H9 (cell line): ENCODE measurements at regions not wholly inside any gene's neighbourhood (a gene's known extent, or its start where the extent isn't known, plus 50 kb on each side); places are given as distances from the start of the nearest gene placed in this dataset.

Experiments
- DNase-seq: peaks from one replicate; pipeline ENCODE4 v3.0.0-alpha.2; 2017
- H2AFZ ChIP-seq: one replicate; pipeline ENCODE4 v1.6.1; 2013; ENCODE audit warnings: mild to moderate bottlenecking, low read length, control low read depth, moderate library complexity
- H2AK5ac ChIP-seq: 2 replicates; pipeline ENCODE4 v1.6.1; 2013; ENCODE audit warnings: low read length, control low read depth, mixed read lengths; ENCODE audit not compliant: insufficient read length
- H2BK120ac ChIP-seq: one replicate; pipeline ENCODE4 v1.6.1; 2013; ENCODE audit warnings: low read depth, mild to moderate bottlenecking, low read length, control low read depth, inconsistent platforms; ENCODE audit not compliant: poor library complexity, severe bottlenecking
- H2BK12ac ChIP-seq: 2 replicates; pipeline ENCODE4 v1.6.1; 2013; ENCODE audit warnings: low read length, control low read depth, mixed read lengths, low read depth; ENCODE audit not compliant: insufficient read length
- H2BK15ac ChIP-seq: 2 replicates; pipeline ENCODE4 v1.6.1; 2013; ENCODE audit warnings: low read depth, low read length, control low read depth
- H2BK20ac ChIP-seq: one replicate; pipeline ENCODE4 v1.6.1; 2013; ENCODE audit warnings: low read depth, mild to moderate bottlenecking, low read length, control low read depth, inconsistent platforms; ENCODE audit not compliant: poor library complexity, severe bottlenecking
- H2BK5ac ChIP-seq: 2 replicates; pipeline ENCODE4 v1.6.1; 2013; ENCODE audit warnings: low read length, control low read depth, mixed read lengths; ENCODE audit not compliant: insufficient read length
- H3K14ac ChIP-seq: 2 replicates; pipeline ENCODE4 v1.6.1; 2013; ENCODE audit warnings: low read length, control low read depth; ENCODE audit not compliant: insufficient read depth
- H3K18ac ChIP-seq: 2 replicates; pipeline ENCODE4 v1.6.1; 2013; ENCODE audit warnings: low read depth, mild to moderate bottlenecking, mixed read lengths, low read length, control low read depth; ENCODE audit not compliant: insufficient read length
- H3K23ac ChIP-seq: 2 replicates; pipeline ENCODE4 v1.6.1; 2013; ENCODE audit warnings: low read length, control low read depth, mixed read lengths, low read depth; ENCODE audit not compliant: insufficient read length
- H3K23me2 ChIP-seq: 2 replicates; pipeline ENCODE4 v1.6.1; 2013; ENCODE audit warnings: low read depth, mild to moderate bottlenecking, mixed read lengths, low read length, control low read depth; ENCODE audit not compliant: insufficient read length, poor library complexity, severe bottlenecking
- H3K27ac ChIP-seq: 2 replicates; pipeline ENCODE4 v1.5.1; 2013; ENCODE audit warnings: low read length, control low read depth, mixed read lengths, low read depth; ENCODE audit not compliant: insufficient read length
- H3K27me3 ChIP-seq: 2 replicates; pipeline ENCODE4 v1.6.1; 2013; ENCODE audit warnings: low read length, control low read depth, inconsistent platforms; ENCODE audit not compliant: insufficient read depth
- H3K4ac ChIP-seq: 2 replicates; pipeline ENCODE4 v1.6.1; 2013; ENCODE audit warnings: low read depth, mild to moderate bottlenecking, control low read depth, inconsistent platforms, low read length, moderate library complexity
- H3K4me1 ChIP-seq: 2 replicates; pipeline ENCODE4 v1.6.1; 2013; ENCODE audit warnings: low read length, control low read depth, inconsistent platforms; ENCODE audit not compliant: insufficient read depth
- H3K4me2 ChIP-seq: 2 replicates; pipeline ENCODE4 v1.6.1; 2013; ENCODE audit warnings: low read length, control low read depth, mixed read lengths; ENCODE audit not compliant: insufficient read length, insufficient read depth
- H3K56ac ChIP-seq: 2 replicates; pipeline ENCODE4 v1.6.1; 2013; ENCODE audit warnings: low read depth, mild to moderate bottlenecking, mixed read lengths, low read length, control low read depth; ENCODE audit not compliant: insufficient read length
- H3K79me1 ChIP-seq: 2 replicates; pipeline ENCODE4 v1.6.1; 2013; ENCODE audit warnings: low read depth, mild to moderate bottlenecking, moderate library complexity, low read length, control low read depth, inconsistent platforms; ENCODE audit not compliant: insufficient read depth, poor library complexity, severe bottlenecking
- H3K79me2 ChIP-seq: 2 replicates; pipeline ENCODE4 v1.6.1; 2013; ENCODE audit warnings: low read length, control low read depth, inconsistent platforms; ENCODE audit not compliant: insufficient read depth
- H3K9ac ChIP-seq: 2 replicates; pipeline ENCODE4 v1.6.1; 2013; ENCODE audit warnings: low read length, control low read depth, mixed read lengths; ENCODE audit not compliant: insufficient read length; ENCODE audit errors: extremely low read depth
- H3K9me3 ChIP-seq: one replicate; pipeline ENCODE4 v1.6.1; 2013; ENCODE audit warnings: low read depth, low read length, inconsistent platforms; ENCODE audit not compliant: control insufficient read depth
- H3T11ph ChIP-seq: one replicate; pipeline ENCODE4 v1.6.1; 2013; ENCODE audit warnings: mild to moderate bottlenecking, low read length, control low read depth, inconsistent platforms
- H4K20me1 ChIP-seq: one replicate; pipeline ENCODE4 v1.6.1; 2013; ENCODE audit not compliant: control insufficient read depth, insufficient read length, insufficient read depth
- H4K5ac ChIP-seq: 2 replicates; pipeline ENCODE4 v1.6.1; 2013; ENCODE audit warnings: low read depth, mild to moderate bottlenecking, mixed read lengths, low read length, control low read depth; ENCODE audit not compliant: insufficient read length
- H4K8ac ChIP-seq: replicated peaks from 2 replicates; pipeline ENCODE4 v1.6.1; 2013; ENCODE audit warnings: low read length, control low read depth, mixed read lengths, low read depth; ENCODE audit not compliant: insufficient read length
- H4K91ac ChIP-seq: 2 replicates; pipeline ENCODE4 v1.6.1; 2013; ENCODE audit warnings: low read depth, mild to moderate bottlenecking, moderate library complexity, mixed read lengths, low read length, control low read depth; ENCODE audit not compliant: insufficient read length
- H3K27ac Mint-ChIP-seq, 3 experiments: 2 replicates in 2 of 3; 3 replicates in 1 of 3; pipeline ENCODE4 v1.8.0; 2020 to 2021; ENCODE audit warnings: mixed read lengths in 3 of 3, mild to moderate bottlenecking in 1 of 3, moderate library complexity in 1 of 3
- H3K27me3 Mint-ChIP-seq: 2 replicates; pipeline ENCODE4 v1.8.0; 2021; ENCODE audit warnings: low read depth, mild to moderate bottlenecking, moderate library complexity, mixed read lengths
- H3K36me3 Mint-ChIP-seq, 3 experiments: 2 replicates in 2 of 3; 3 replicates in 1 of 3; pipeline ENCODE4 v1.8.0; 2020 to 2021; ENCODE audit warnings: low read depth in 3 of 3, mixed read lengths in 3 of 3; ENCODE audit not compliant: insufficient read depth in 1 of 3
- H3K4me1 Mint-ChIP-seq, 2 experiments: 2 replicates each; pipeline ENCODE4 v1.8.0; 2020; ENCODE audit warnings: mixed read lengths in 2 of 2
- H3K4me3 Mint-ChIP-seq, 2 experiments: 2 replicates in 1 of 2; 3 replicates in 1 of 2; pipeline ENCODE4 v1.8.0; 2020 to 2021; ENCODE audit warnings: mild to moderate bottlenecking in 2 of 2, mixed read lengths in 2 of 2, moderate library complexity in 1 of 2
- H3K9me3 Mint-ChIP-seq, 2 experiments: 2 replicates in 1 of 2; 3 replicates in 1 of 2; pipeline ENCODE4 v1.8.0; 2020; ENCODE audit warnings: mild to moderate bottlenecking in 2 of 2, mixed read lengths in 2 of 2, moderate library complexity in 1 of 2
- CTCF ChIP-seq: fragments of 200-600 bp; sonication (generic); conservative IDR thresholded peaks from 3 replicates; pipeline ENCODE4 v1.8.0; 2021; ENCODE audit warnings: antibody characterized with exemption, mild to moderate bottlenecking
- WGBS: extraction: QIAGEN DNeasy Blood & Tissue Kit; methylation state at CpG from one replicate; pipeline ENCODE4 v1.1.7; 2013; ENCODE audit warnings: missing lambda C conversion rate, low lambda C conversion rate, mixed read lengths; ENCODE audit not compliant: insufficient read length; ENCODE audit errors: extremely low coverage; 5-methylcytosine and 5-hydroxymethylcytosine counted together

GRCh38 chr20:24851346-24852019, 97.6 kb upstream of the CST7 start:
- Histone ChIP-seq H3K9ac (no peak overlapping the region), H3K27ac (no peak overlapping the region), H3K4me2 (no peak overlapping the region), H4K5ac (no peak overlapping the region), H3K27me3 (no peaks in the 10 kb centered on the region), H3K79me1 (no peaks in the 10 kb centered on the region), H3K56ac (no peak overlapping the region), H3T11ph (no peak overlapping the region), H3K14ac (no peak overlapping the region), H2BK120ac (no peak overlapping the region), H2AFZ (no peak overlapping the region), H3K23ac (no peak overlapping the region), H2BK20ac (no peak overlapping the region), H3K9me3 (peaks cover 13% of the 10 kb centered on the region), H2BK5ac (no peak overlapping the region), H2BK12ac (no peak overlapping the region), H4K8ac (no peak overlapping the region), H2BK15ac (no peak overlapping the region), H3K23me2 (no peaks in the 10 kb centered on the region), H3K18ac (no peak overlapping the region), H3K4ac (no peak overlapping the region), H4K91ac (no peak overlapping the region), H2AK5ac (no peak overlapping the region), H3K4me1 (no peaks in the 10 kb centered on the region), H4K20me1 (no peaks in the 10 kb centered on the region), H3K79me2 (no peaks in the 10 kb centered on the region)
- no peak overlapping the region for H3K4me3 Mint-ChIP-seq
- no CpG with 5 or more reads among the region's 3 CpGs for WGBS
- TF ChIP-seq CTCF = no peak
- peaks cover 0 to 17% (median 4%) of the 10 kb centered on the region in 3 experiments; a peak in 5 of 7 replicates for H3K36me3 Mint-ChIP-seq
- no peak for DNase-seq
- H3K27me3 Mint-ChIP-seq = peaks cover 12% of the 10 kb centered on the region
- H3K9me3 Mint-ChIP-seq = peaks cover 40 to 41% of the 10 kb centered on the region in 2 experiments
- H3K27ac Mint-ChIP-seq = no peak overlapping the region
- H3K4me1 Mint-ChIP-seq = no peaks in the 10 kb centered on the region
